IMR-90 (cell line): ENCODE measurements at regions not wholly inside any gene's neighbourhood (a gene's known extent, or its start where the extent isn't known, plus 50 kb on each side); places are given as distances from the start of the nearest gene placed in this dataset.

ENCODE experiments used
- ATAC-seq: fragments of 200-7000 bp; cut with Tn5 transposase; 2 replicates; pipeline ENCODE4 v1.9.1; 2020; ENCODE audit warnings: low read depth, mild to moderate bottlenecking, moderate library complexity
- BruUV-seq: library from RNA; stranded (reverse); fragments of 400-500 nt; replicated peaks from 2 replicates; lab custom pipeline; 2021; lab: Mats Ljungman, UMichigan
- CTCF ChIA-PET: fragments of 300-600 bp; formaldehyde crosslinking; extraction: SDS; loops from one replicate; lab custom pipeline; 2021; ENCODE audit warnings: antibody characterized with exemption; lab: Yijun Ruan, JAX
- POLR2A ChIA-PET: fragments of 300-600 bp; sonication (Branson Sonifier 250); formaldehyde crosslinking; loops from one replicate; lab custom pipeline; 2022; ENCODE audit warnings: antibody characterized with exemption; ENCODE audit not compliant: unreplicated experiment; lab: Charles Lee
- DNase-seq: peaks from one replicate; pipeline ENCODE4 v3.0.0; 2013
- H2AFZ ChIP-seq: replicated peaks from 2 replicates; pipeline ENCODE3; 2013; ENCODE audit warnings: low read length, mild to moderate bottlenecking; ENCODE audit not compliant: poor library complexity
- H2AK5ac ChIP-seq: 2 replicates; pipeline ENCODE4 v1.6.1; 2013; ENCODE audit warnings: low read depth, low read length, inconsistent platforms
- H2AK9ac ChIP-seq: replicated peaks from 2 replicates; pipeline ENCODE3; 2013; ENCODE audit warnings: mild to moderate bottlenecking, low read depth, low read length, moderate library complexity; ENCODE audit not compliant: poor library complexity
- H2BK120ac ChIP-seq: 2 replicates; pipeline ENCODE4 v1.6.1; 2013; ENCODE audit warnings: low read depth, low read length, inconsistent platforms
- H2BK15ac ChIP-seq: 3 replicates; pipeline ENCODE4 v1.6.1; 2013; ENCODE audit warnings: low read depth, low read length, inconsistent platforms
- H2BK20ac ChIP-seq: 2 replicates; pipeline ENCODE4 v1.6.1; 2013; ENCODE audit warnings: low read depth, mild to moderate bottlenecking, inconsistent platforms, low read length, moderate library complexity
- H2BK5ac ChIP-seq: 2 replicates; pipeline ENCODE4 v1.6.1; 2013; ENCODE audit warnings: mild to moderate bottlenecking, low read depth, low read length, inconsistent platforms; ENCODE audit not compliant: poor library complexity, severe bottlenecking
- H3K14ac ChIP-seq: replicated peaks from 2 replicates; pipeline ENCODE4 v1.6.1; 2013; ENCODE audit warnings: low read depth, low read length, inconsistent platforms
- H3K18ac ChIP-seq: 2 replicates; pipeline ENCODE4 v1.6.1; 2013; ENCODE audit warnings: low read depth, low read length, control low read depth
- H3K23ac ChIP-seq: 2 replicates; pipeline ENCODE4 v1.6.1; 2013; ENCODE audit warnings: low read depth, low read length, inconsistent platforms
- H3K27ac ChIP-seq: 2 replicates; pipeline ENCODE4 v1.5.1; 2013; ENCODE audit warnings: mild to moderate bottlenecking, control low read depth, low read length; ENCODE audit not compliant: insufficient read depth
- H3K27me3 ChIP-seq: 2 replicates; pipeline ENCODE4 v1.6.1; 2013; ENCODE audit warnings: low read length; ENCODE audit not compliant: control insufficient read depth, insufficient read depth
- H3K36me3 ChIP-seq: 2 replicates; pipeline ENCODE4 v1.6.1; 2013; ENCODE audit warnings: low read length, mixed read lengths; ENCODE audit not compliant: control insufficient read depth, insufficient read depth
- H3K4ac ChIP-seq: 2 replicates; pipeline ENCODE4 v1.6.1; 2013; ENCODE audit warnings: low read depth, low read length, inconsistent platforms
- H3K4me1 ChIP-seq: 2 replicates; pipeline ENCODE4 v1.6.1; 2013; ENCODE audit warnings: low read length, mixed read lengths; ENCODE audit not compliant: control insufficient read depth, insufficient read depth
- H3K4me2 ChIP-seq: 2 replicates; pipeline ENCODE4 v1.6.1; 2013; ENCODE audit warnings: low read depth, mild to moderate bottlenecking, control low read depth, low read length, moderate library complexity
- H3K4me3 ChIP-seq: 2 replicates; pipeline ENCODE4 v1.5.1; 2013; ENCODE audit warnings: low read depth, mild to moderate bottlenecking, control low read depth, low read length, moderate library complexity; ENCODE audit not compliant: insufficient read depth
- H3K56ac ChIP-seq: 2 replicates; pipeline ENCODE4 v1.6.1; 2013; ENCODE audit warnings: low read length, inconsistent platforms; ENCODE audit not compliant: insufficient read depth; ENCODE audit errors: extremely low read depth
- H3K79me1 ChIP-seq, 2 experiments: 2 replicates each; pipeline ENCODE4 v1.6.1; 2013; ENCODE audit warnings: low read length in 2 of 2, inconsistent platforms in 1 of 2, low read depth in 1 of 2
- H3K9ac ChIP-seq: 2 replicates; pipeline ENCODE4 v1.6.1; 2013; ENCODE audit warnings: low read depth, low read length, control low read depth
- H3K9me1 ChIP-seq: 2 replicates; pipeline ENCODE4 v1.6.1; 2013; ENCODE audit warnings: low read length, inconsistent platforms; ENCODE audit not compliant: insufficient read depth
- H3K9me3 ChIP-seq: 2 replicates; pipeline ENCODE4 v1.6.1; 2013; ENCODE audit warnings: low read length; ENCODE audit not compliant: control insufficient read depth, insufficient read depth
- H4K20me1 ChIP-seq: 2 replicates; pipeline ENCODE4 v1.6.1; 2013; ENCODE audit warnings: low read length, inconsistent platforms; ENCODE audit not compliant: insufficient read depth
- H4K5ac ChIP-seq: 2 replicates; pipeline ENCODE4 v1.6.1; 2013; ENCODE audit warnings: mild to moderate bottlenecking, low read depth, low read length, control low read depth
- H4K8ac ChIP-seq, 2 experiments: 2 replicates each; pipeline ENCODE4 v1.6.1; 2013; ENCODE audit warnings: low read depth in 2 of 2, low read length in 2 of 2, control low read depth in 1 of 2, inconsistent platforms in 1 of 2
- H4K91ac ChIP-seq: 2 replicates; pipeline ENCODE4 v1.6.1; 2013; ENCODE audit warnings: low read depth, low read length, inconsistent platforms; ENCODE audit not compliant: insufficient read depth
- BHLHE40 ChIP-seq: fragments of 150-350 bp; IDR thresholded peaks from 2 replicates; pipeline ENCODE4 v1.6.1; 2016; ENCODE audit warnings: mild to moderate bottlenecking, low read depth, low read length
- CHD1 ChIP-seq: IDR thresholded peaks from 2 replicates; pipeline ENCODE4 v1.6.1; 2012; ENCODE audit warnings: low read depth, low read length, improper control_type of control experiment
- FOS ChIP-seq: fragments of 150-350 bp; IDR thresholded peaks from 2 replicates; pipeline ENCODE4 v1.6.1; 2016; ENCODE audit warnings: low read depth, low read length
- MAZ ChIP-seq: IDR thresholded peaks from 2 replicates; pipeline ENCODE4 v1.6.1; 2012; ENCODE audit warnings: low read depth, mild to moderate bottlenecking, low read length, improper control_type of control experiment, moderate library complexity, borderline replicate concordance
- NFE2L2 ChIP-seq: fragments of 150-350 bp; IDR thresholded peaks from 2 replicates; pipeline ENCODE4 v1.6.1; 2016; ENCODE audit warnings: low read depth, mild to moderate bottlenecking, low read length
- POLR2A ChIP-seq: IDR thresholded peaks from 2 replicates; pipeline ENCODE4 v1.6.1; 2012; ENCODE audit warnings: mild to moderate bottlenecking, low read depth, low read length
- RAD21 ChIP-seq: IDR thresholded peaks from 2 replicates; pipeline ENCODE4 v1.6.1; 2012; ENCODE audit warnings: low read length, improper control_type of control experiment
- RCOR1 ChIP-seq: IDR thresholded peaks from 2 replicates; pipeline ENCODE4 v1.6.1; 2012; ENCODE audit warnings: mild to moderate bottlenecking, low read length, improper control_type of control experiment; ENCODE audit not compliant: insufficient replicate concordance
- RFX5 ChIP-seq: IDR thresholded peaks from 2 replicates; pipeline ENCODE4 v1.8.0; 2012; ENCODE audit warnings: low read depth, mild to moderate bottlenecking, low read length, moderate library complexity
- SMC3 ChIP-seq: fragments of 150-350 bp; IDR thresholded peaks from 2 replicates; pipeline ENCODE4 v1.6.1; 2016; ENCODE audit warnings: low read depth, mild to moderate bottlenecking, antibody characterized with exemption, low read length, moderate library complexity
- WGBS, 2 experiments: methylation state at CpG; one replicate each; pipeline versions ENCODE4 v1.1.5 to v1.1.7; 2013; ENCODE audit warnings: missing lambda C conversion rate in 2 of 2; ENCODE audit not compliant: insufficient read length in 1 of 2; ENCODE audit errors: extremely low coverage in 2 of 2; 5-methylcytosine and 5-hydroxymethylcytosine counted together
- dilution Hi-C: fragments of 300-500 bp; cut with HindIII; formaldehyde crosslinking; loops from one replicate; pipeline ENCODE4 v1.14.3; 2018; ENCODE audit warnings: low sequenced_read_pairs; ENCODE audit not compliant: unreplicated experiment
- in situ Hi-C: fragments of 300-500 bp; cut with MboI; formaldehyde crosslinking; loops from 3 replicates; pipeline ENCODE4 v1.14.3; 2019; ENCODE audit warnings: low sequenced_read_pairs, inconsistent platforms, mixed read lengths
- intact Hi-C: fragments of 100-400 bp; cut with micrococcal nuclease; formaldehyde crosslinking; loops from 2 replicates; pipeline ENCODE4 v1.10.0; 2022
- TF ChIP-seq, protein P1 (sequence below): conservative IDR thresholded peaks from 2 replicates; pipeline ENCODE4 v1.5.1; 2012; ENCODE audit warnings: mild to moderate bottlenecking, low read depth, low read length, improper control_type of control experiment
- TF ChIP-seq, protein P2 (sequence below): fragments of 150-350 bp; IDR thresholded peaks from 2 replicates; pipeline ENCODE4 v1.6.1; 2017; ENCODE audit warnings: mild to moderate bottlenecking, antibody characterized with exemption, low read length, low read depth

DNA sequence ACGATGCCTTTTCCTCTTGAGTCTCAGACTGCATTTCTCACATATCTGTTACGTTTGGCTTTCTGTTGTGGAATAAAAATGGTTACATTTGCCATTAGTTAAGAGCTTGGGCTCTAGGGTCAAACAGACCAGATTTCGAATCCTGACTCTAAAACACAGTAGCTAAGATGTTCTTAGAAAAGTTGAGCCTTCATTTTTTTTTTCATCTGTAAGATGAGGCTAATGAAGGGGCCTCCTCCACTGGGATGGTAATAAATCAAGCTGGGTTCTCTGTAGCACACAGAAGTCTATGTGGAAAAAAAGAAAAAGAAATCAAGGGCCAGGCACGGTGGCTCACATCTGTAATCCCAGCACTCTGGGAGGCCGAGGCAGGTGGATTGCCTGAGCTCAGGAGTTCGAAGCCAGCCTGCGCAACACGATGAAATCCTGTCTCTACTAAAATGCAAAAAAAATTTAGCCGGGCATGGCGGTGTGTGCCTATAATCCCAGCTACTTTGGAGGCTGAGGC lies 49.9 kb upstream of the CAPRIN1 start:
- DNase-seq (no peak), ATAC-seq (no peak)
- Histone ChIP-seq H4K5ac (no peak overlapping the region), H2BK5ac (no peak overlapping the region), H3K79me1 (no peaks in the 10 kb centered on the region), H2BK120ac (no peak overlapping the region), H3K4me2 (no peak overlapping the region), H3K56ac (no peak overlapping the region), H2AK5ac (no peak overlapping the region), H4K20me1 (no peaks in the 10 kb centered on the region), H3K23ac (no peak overlapping the region), H3K4me1 (no peaks in the 10 kb centered on the region), H4K91ac (no peak overlapping the region), H3K14ac (no peak overlapping the region), H3K9me3 (no peaks in the 10 kb centered on the region), H3K18ac (no peak overlapping the region), H2BK20ac (no peak overlapping the region), H2BK15ac (no peak overlapping the region), H3K9me1 (no peaks in the 10 kb centered on the region), H3K27me3 (peaks cover 28% of the 10 kb centered on the region), H3K27ac (no peak overlapping the region), H3K36me3 (no peaks in the 10 kb centered on the region), H3K4ac (no peak overlapping the region), H4K8ac (no peak overlapping the region), H3K4me3 (no peak overlapping the region), H3K9ac (no peak overlapping the region), H2AFZ (no peak overlapping the region), H2AK9ac (no peak overlapping the region)
- in situ Hi-C loops (loop anchor here (10.0 kb wide), 1 partner anchor 63 kb away; no protein-coding TSS in a partner anchor), dilution Hi-C loops (no loop called here), intact Hi-C loops (no loop called here)
- BruUV-seq: no TSS peak
- CTCF ChIA-PET: no interaction called here
- TF ChIP-seq NFE2L2: no peak
- TF ChIP-seq, protein P1, sequence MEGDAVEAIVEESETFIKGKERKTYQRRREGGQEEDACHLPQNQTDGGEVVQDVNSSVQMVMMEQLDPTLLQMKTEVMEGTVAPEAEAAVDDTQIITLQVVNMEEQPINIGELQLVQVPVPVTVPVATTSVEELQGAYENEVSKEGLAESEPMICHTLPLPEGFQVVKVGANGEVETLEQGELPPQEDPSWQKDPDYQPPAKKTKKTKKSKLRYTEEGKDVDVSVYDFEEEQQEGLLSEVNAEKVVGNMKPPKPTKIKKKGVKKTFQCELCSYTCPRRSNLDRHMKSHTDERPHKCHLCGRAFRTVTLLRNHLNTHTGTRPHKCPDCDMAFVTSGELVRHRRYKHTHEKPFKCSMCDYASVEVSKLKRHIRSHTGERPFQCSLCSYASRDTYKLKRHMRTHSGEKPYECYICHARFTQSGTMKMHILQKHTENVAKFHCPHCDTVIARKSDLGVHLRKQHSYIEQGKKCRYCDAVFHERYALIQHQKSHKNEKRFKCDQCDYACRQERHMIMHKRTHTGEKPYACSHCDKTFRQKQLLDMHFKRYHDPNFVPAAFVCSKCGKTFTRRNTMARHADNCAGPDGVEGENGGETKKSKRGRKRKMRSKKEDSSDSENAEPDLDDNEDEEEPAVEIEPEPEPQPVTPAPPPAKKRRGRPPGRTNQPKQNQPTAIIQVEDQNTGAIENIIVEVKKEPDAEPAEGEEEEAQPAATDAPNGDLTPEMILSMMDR: no peak
- no peak for TF ChIP-seq RFX5
- TF ChIP-seq POLR2A: no peak
- TF ChIP-seq, protein P2, sequence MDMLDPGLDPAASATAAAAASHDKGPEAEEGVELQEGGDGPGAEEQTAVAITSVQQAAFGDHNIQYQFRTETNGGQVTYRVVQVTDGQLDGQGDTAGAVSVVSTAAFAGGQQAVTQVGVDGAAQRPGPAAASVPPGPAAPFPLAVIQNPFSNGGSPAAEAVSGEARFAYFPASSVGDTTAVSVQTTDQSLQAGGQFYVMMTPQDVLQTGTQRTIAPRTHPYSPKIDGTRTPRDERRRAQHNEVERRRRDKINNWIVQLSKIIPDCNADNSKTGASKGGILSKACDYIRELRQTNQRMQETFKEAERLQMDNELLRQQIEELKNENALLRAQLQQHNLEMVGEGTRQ: no peak
- TF ChIP-seq RAD21: no peak
- no peak for TF ChIP-seq FOS
- TF ChIP-seq BHLHE40: no peak
- TF ChIP-seq CHD1: no peak
- no peak for TF ChIP-seq MAZ
- no peak for TF ChIP-seq SMC3
- TF ChIP-seq RCOR1: no peak
- POLR2A ChIA-PET: no interaction called here
- WGBS, 2 experiments: 89% methylated on average over 3 of the region's 10 CpGs; no CpG with 5 or more reads in 1 of the 2 experiments
